ENCODE measurements at regions not wholly inside any gene's neighbourhood (a gene's known extent, or its start where the extent isn't known, plus 50 kb on each side); places are given as distances from the start of the nearest gene placed in this dataset.
"Not testable (repeated sequence)": the region's sequence is repeated elsewhere in the genome, so short reads cannot be mapped to it uniquely, and the experiment has no call there.

GRCh38 chr21:9006553-9007323 is 1514.6 kb upstream of the TPTE start:
- DNase-seq; H3K4me1 Mint-ChIP-seq; H3K27me3 Mint-ChIP-seq (ENCODE audit: low read depth in 3 of 3); H3K27ac Mint-ChIP-seq; H3K4me3 Mint-ChIP-seq; H3K36me3 Mint-ChIP-seq: not testable (repeated sequence)
- peaks cover 35 to 87% (median 62%) of the 10 kb centered on the region in 6 donors for H3K9me3 Mint-ChIP-seq

- Mint-ChIP-seq H3K9me3 (peaks cover 34 to 92% (median 67%) of the 10 kb centered on the region in 6 donors), H3K27me3 (ENCODE audit: low read depth in 3 of 3) (peaks cover 2 to 11% (median 5%) of the 10 kb centered on the region in 3 donors), H3K4me3 (no peak overlapping the region), H3K27ac (no peak overlapping the region), H3K36me3 (peaks cover 0 to 3% (median 0%) of the 10 kb centered on the region in 3 donors), H3K4me1 (no peaks in the 10 kb centered on the region)
- DNase-seq: no peak
These were observed 1512.7 kb upstream of the TPTE start for GRCh38 chr21:9008636-9009035.

- H3K36me3 Mint-ChIP-seq, H3K4me3 Mint-ChIP-seq, H3K27ac Mint-ChIP-seq, H3K4me1 Mint-ChIP-seq, DNase-seq: not testable (repeated sequence)
- H3K9me3 Mint-ChIP-seq: peaks cover 33 to 89% (median 64%) of the 10 kb centered on the region in 6 donors
- peaks cover 2 to 11% (median 5%) of the 10 kb centered on the region in 3 donors for H3K27me3 Mint-ChIP-seq (ENCODE audit: low read depth in 3 of 3)
These were observed 1511.9 kb upstream of the TPTE start for GRCh38 chr21:9009267-9010016.

- DNase-seq, H3K36me3 Mint-ChIP-seq, H3K4me1 Mint-ChIP-seq, H3K4me3 Mint-ChIP-seq, H3K27ac Mint-ChIP-seq: not testable (repeated sequence)
- Mint-ChIP-seq H3K27me3 (ENCODE audit: low read depth in 3 of 3) (peaks cover 2 to 11% (median 7%) of the 10 kb centered on the region in 3 donors), H3K9me3 (peaks cover 33 to 89% (median 68%) of the 10 kb centered on the region in 6 donors)
These were observed 1511.1 kb upstream of the TPTE start for GRCh38 chr21:9010121-9010795.

- DNase-seq, H3K4me3 Mint-ChIP-seq, H3K27ac Mint-ChIP-seq, H3K36me3 Mint-ChIP-seq, H3K4me1 Mint-ChIP-seq: not testable (repeated sequence)
- H3K9me3 Mint-ChIP-seq: peaks cover 34 to 86% (median 67%) of the 10 kb centered on the region in 6 donors
- H3K27me3 Mint-ChIP-seq (ENCODE audit: low read depth in 3 of 3): peaks cover 2 to 11% (median 6%) of the 10 kb centered on the region in 3 donors
These were observed 1510.2 kb upstream of the TPTE start for GRCh38 chr21:9010936-9011890.

- not testable (repeated sequence) for H3K27ac Mint-ChIP-seq, H3K4me3 Mint-ChIP-seq, H3K36me3 Mint-ChIP-seq, DNase-seq, H3K4me1 Mint-ChIP-seq
- H3K9me3 Mint-ChIP-seq: peaks cover 32 to 79% (median 63%) of the 10 kb centered on the region in 6 donors
- peaks cover 2 to 11% (median 5%) of the 10 kb centered on the region in 3 donors for H3K27me3 Mint-ChIP-seq (ENCODE audit: low read depth in 3 of 3)
These were observed 1509.5 kb upstream of the TPTE start for GRCh38 chr21:9011916-9012315.

GRCh38 chr21:9013502-9014242 is 1507.7 kb upstream of the TPTE start:
- H3K27me3 Mint-ChIP-seq (ENCODE audit: low read depth in 3 of 3); H3K4me1 Mint-ChIP-seq; H3K36me3 Mint-ChIP-seq; H3K4me3 Mint-ChIP-seq; H3K27ac Mint-ChIP-seq; DNase-seq: not testable (repeated sequence)
- H3K9me3 Mint-ChIP-seq: peaks cover 23 to 65% (median 54%) of the 10 kb centered on the region in 6 donors

- H3K27me3 Mint-ChIP-seq (ENCODE audit: low read depth in 3 of 3); H3K27ac Mint-ChIP-seq; DNase-seq; H3K36me3 Mint-ChIP-seq; H3K4me1 Mint-ChIP-seq; H3K4me3 Mint-ChIP-seq: not testable (repeated sequence)
- H3K9me3 Mint-ChIP-seq: peaks cover 22 to 60% (median 49%) of the 10 kb centered on the region in 6 donors
These were observed 1507.1 kb upstream of the TPTE start for GRCh38 chr21:9014243-9014734.

- not testable (repeated sequence) for H3K36me3 Mint-ChIP-seq; DNase-seq; H3K4me3 Mint-ChIP-seq; H3K4me1 Mint-ChIP-seq; H3K27ac Mint-ChIP-seq; H3K27me3 Mint-ChIP-seq (ENCODE audit: low read depth in 3 of 3)
- peaks cover 17 to 55% (median 44%) of the 10 kb centered on the region in 6 donors for H3K9me3 Mint-ChIP-seq
These were observed 1505.7 kb upstream of the TPTE start for GRCh38 chr21:9015483-9016197.

- H3K4me1 Mint-ChIP-seq; H3K27me3 Mint-ChIP-seq (ENCODE audit: low read depth in 3 of 3); DNase-seq; H3K4me3 Mint-ChIP-seq; H3K27ac Mint-ChIP-seq; H3K36me3 Mint-ChIP-seq: not testable (repeated sequence)
- peaks cover 12 to 50% (median 34%) of the 10 kb centered on the region in 6 donors for H3K9me3 Mint-ChIP-seq
These were observed 1504.2 kb upstream of the TPTE start for GRCh38 chr21:9017206-9017605.

- not testable (repeated sequence) for DNase-seq; H3K4me1 Mint-ChIP-seq; H3K27me3 Mint-ChIP-seq (ENCODE audit: low read depth in 3 of 3); H3K36me3 Mint-ChIP-seq; H3K4me3 Mint-ChIP-seq; H3K27ac Mint-ChIP-seq
- H3K9me3 Mint-ChIP-seq: peaks cover 4 to 35% (median 20%) of the 10 kb centered on the region in 6 donors
These were observed 1502.6 kb upstream of the TPTE start for GRCh38 chr21:9018731-9019253.

Data from immature natural killer cell (primary cell).